Neural cell (in vitro differentiated cells): ENCODE measurements at regions not wholly inside any gene's neighbourhood (a gene's known extent, or its start where the extent isn't known, plus 50 kb on each side); places are given as distances from the start of the nearest gene placed in this dataset.

Experiments used
- H2AFZ ChIP-seq: fragments of 200-600, 300-800 bp; sonication (generic), shearing (Covaris generic); 2 replicates; pipeline ENCODE4 v1.6.0; 2014; ENCODE audit warnings: low read depth, mild to moderate bottlenecking, antibody characterized with exemption, low read length, moderate library complexity
- H3F3A ChIP-seq: fragments of 200-600 bp; shearing (Covaris generic); 2 replicates; pipeline ENCODE4 v1.6.1; 2016; ENCODE audit warnings: mild to moderate bottlenecking, moderate library complexity, mixed read lengths, antibody characterized with exemption, low read length; ENCODE audit not compliant: insufficient read depth, poor library complexity, severe bottlenecking
- H3K27ac ChIP-seq: fragments of 200-600, 300-800 bp; sonication (generic), shearing (Covaris generic); 2 replicates; pipeline ENCODE4 v1.5.1; 2014; ENCODE audit warnings: mild to moderate bottlenecking, low read length, moderate library complexity
- H3K27me3 ChIP-seq: fragments of 300-800, 200-600 bp; sonication (generic), shearing (Covaris generic); 2 replicates; pipeline ENCODE4 v1.6.0; 2014; ENCODE audit warnings: mild to moderate bottlenecking, low read depth, low read length, moderate library complexity; ENCODE audit not compliant: insufficient read depth
- H3K36me3 ChIP-seq: fragments of 300-800, 200-600 bp; sonication (generic), shearing (Covaris generic); 2 replicates; pipeline ENCODE4 v1.5.1; 2014; ENCODE audit warnings: mild to moderate bottlenecking, antibody characterized with exemption, low read length, moderate library complexity; ENCODE audit not compliant: insufficient read depth
- H3K4me2 ChIP-seq: fragments of 300-800, 200-600 bp; sonication (generic), shearing (Covaris generic); 2 replicates; pipeline ENCODE4 v1.6.0; 2014; ENCODE audit warnings: mild to moderate bottlenecking, low read length
- H3K4me3 ChIP-seq: fragments of 300-800, 200-600 bp; sonication (generic), shearing (Covaris generic); 2 replicates; pipeline ENCODE4 v1.5.1; 2014; ENCODE audit warnings: mild to moderate bottlenecking, low read length, moderate library complexity
- H3K79me2 ChIP-seq: fragments of 200-600 bp; shearing (Covaris generic); replicated peaks from 2 replicates; pipeline ENCODE4 v1.6.0; 2014; ENCODE audit warnings: mild to moderate bottlenecking, low read length, moderate library complexity; ENCODE audit not compliant: insufficient read depth
- H3K9ac ChIP-seq: fragments of 300-800, 200-600 bp; sonication (generic), shearing (Covaris generic); 2 replicates; pipeline ENCODE4 v1.6.1; 2016; ENCODE audit warnings: mild to moderate bottlenecking, low read length, mixed read lengths
- H3K9me2 ChIP-seq: fragments of 200-600 bp; shearing (Covaris generic); 2 replicates; pipeline ENCODE4 v1.6.1; 2016; ENCODE audit warnings: mild to moderate bottlenecking, low read length, mixed read lengths; ENCODE audit not compliant: insufficient read depth
- H3K9me3 ChIP-seq: fragments of 200-600, 300-800 bp; sonication (generic), shearing (Covaris generic); 2 replicates; pipeline ENCODE4 v1.6.1; 2016; ENCODE audit warnings: mild to moderate bottlenecking, mixed run types, low read length, moderate library complexity, mixed read lengths
- H4K20me1 ChIP-seq: fragments of 200-600 bp; shearing (Covaris generic); 2 replicates; pipeline ENCODE4 v1.6.1; 2016; ENCODE audit warnings: mild to moderate bottlenecking, mixed run types; ENCODE audit not compliant: insufficient read depth
- CTCF ChIP-seq: fragments of 450-650 bp; IDR thresholded peaks from 2 replicates; pipeline ENCODE4 v1.5.1; 2014; ENCODE audit warnings: antibody characterized with exemption, mild to moderate bottlenecking, moderate library complexity; ENCODE audit not compliant: poor library complexity, severe bottlenecking
- EP300 ChIP-seq: fragments of 450-650 bp; conservative IDR thresholded peaks from 2 replicates; pipeline ENCODE4 v1.6.1; 2014; ENCODE audit warnings: antibody characterized with exemption, mild to moderate bottlenecking, moderate library complexity; ENCODE audit not compliant: poor library complexity, severe bottlenecking
- EZH2 ChIP-seq: fragments of 200-600, 300-800 bp; shearing (Covaris generic), sonication (generic); IDR thresholded peaks from 2 replicates; pipeline ENCODE4 v1.6.1; 2014; ENCODE audit warnings: antibody characterized with exemption, low read length, borderline replicate concordance, mild to moderate bottlenecking; ENCODE audit not compliant: insufficient read depth, poor library complexity, severe bottlenecking
- MXI1 ChIP-seq: fragments of 450-650 bp; conservative IDR thresholded peaks from 2 replicates; pipeline ENCODE4 v1.6.1; 2014; ENCODE audit warnings: antibody characterized with exemption, mild to moderate bottlenecking; ENCODE audit not compliant: poor library complexity, severe bottlenecking
- POLR2AphosphoS5 ChIP-seq: IDR thresholded peaks from 2 replicates; pipeline ENCODE4 v1.6.1; 2012
- RAD21 ChIP-seq: fragments of 450-650 bp; conservative IDR thresholded peaks from 2 replicates; pipeline ENCODE4 v1.6.1; 2014; ENCODE audit warnings: antibody characterized with exemption, mild to moderate bottlenecking, moderate library complexity
- REST ChIP-seq: IDR thresholded peaks from 2 replicates; pipeline ENCODE4 v1.6.1; 2012; ENCODE audit warnings: borderline replicate concordance
- SMC3 ChIP-seq: fragments of 450-650 bp; conservative IDR thresholded peaks from 2 replicates; pipeline ENCODE4 v1.6.1; 2014; ENCODE audit warnings: antibody characterized with exemption, mild to moderate bottlenecking, moderate library complexity; ENCODE audit not compliant: poor library complexity
- TAF1 ChIP-seq: IDR thresholded peaks from 2 replicates; pipeline ENCODE4 v1.6.1; 2012; ENCODE audit warnings: low read depth

- Histone ChIP-seq H3K27ac (no peak overlapping the region), H3K4me3 (no peak overlapping the region), H3K79me2 (no peaks in the 10 kb centered on the region), H3F3A (no peaks in the 10 kb centered on the region), H3K36me3 (no peaks in the 10 kb centered on the region), H3K9me3 (peaks cover 4% of the 10 kb centered on the region), H3K9me2 (no peaks in the 10 kb centered on the region), H3K27me3 (no peaks in the 10 kb centered on the region), H2AFZ (no peak overlapping the region), H3K4me2 (no peak overlapping the region), H4K20me1 (no peaks in the 10 kb centered on the region), H3K9ac (no peak overlapping the region)
- TF ChIP-seq EP300 (no peak), SMC3 (no peak), CTCF (no peak), TAF1 (no peak), MXI1 (no peak), REST (no peak), RAD21 (no peak), POLR2AphosphoS5 (no peak), EZH2 (no peak)
Observed at GRCh38 chr4:134463771-134464170, 262.2 kb upstream of the PABPC4L start.

GRCh38 chr4:134426821-134427220 is 225.2 kb upstream of the PABPC4L start:
- H3K27me3 ChIP-seq, result no peaks in the 10 kb centered on the region
- H3F3A ChIP-seq, result no peaks in the 10 kb centered on the region
- no peak overlapping the region for H3K9ac ChIP-seq
- H3K36me3 ChIP-seq, result no peaks in the 10 kb centered on the region
- H4K20me1 ChIP-seq, result no peaks in the 10 kb centered on the region
- no peak overlapping the region for H3K27ac ChIP-seq
- no peaks in the 10 kb centered on the region for H3K9me3 ChIP-seq
- no peak overlapping the region for H3K4me3 ChIP-seq
- no peaks in the 10 kb centered on the region for H3K9me2 ChIP-seq
- no peak for TF ChIP-seq MXI1
- TF ChIP-seq SMC3, result no peak
- TF ChIP-seq EZH2, result no peak
- no peak for TF ChIP-seq REST
- no peak for TF ChIP-seq EP300
- TF ChIP-seq CTCF, result no peak
- TF ChIP-seq TAF1, result no peak
- TF ChIP-seq POLR2AphosphoS5, result no peak
- TF ChIP-seq RAD21, result no peak
- no peak overlapping the region for H2AFZ ChIP-seq
- H3K79me2 ChIP-seq, result no peaks in the 10 kb centered on the region
- no peak overlapping the region for H3K4me2 ChIP-seq
